ENCODE measurements at regions not wholly inside any gene's neighbourhood (a gene's known extent, or its start where the extent isn't known, plus 50 kb on each side); places are given as distances from the start of the nearest gene placed in this dataset.

DNA sequence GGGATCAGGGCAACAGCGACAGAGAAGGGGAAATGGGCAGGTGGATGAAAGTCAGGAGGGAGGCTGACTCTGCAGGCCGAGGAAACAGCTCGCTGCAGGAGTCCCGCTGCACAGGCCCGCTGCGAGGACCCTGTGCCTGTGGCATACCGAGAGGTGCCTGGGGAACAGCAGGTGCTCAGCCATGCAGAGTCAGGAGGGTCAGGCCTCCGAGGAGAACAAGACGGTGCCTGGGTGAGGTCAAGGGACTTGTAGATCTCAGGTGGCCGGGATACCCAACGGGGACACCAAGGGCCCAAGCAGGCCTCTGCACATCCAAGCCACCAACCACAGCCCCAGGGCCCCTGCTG lies 67.5 kb downstream of the NCOR2 start:
- H3K9me3 Mint-ChIP-seq = no peaks in the 10 kb centered on the region
- H3K4me1 ChIP-seq (ENCODE audit: insufficient read depth, low read length) = peaks cover 43% of the 10 kb centered on the region
- H3K27me3 Mint-ChIP-seq = no peaks in the 10 kb centered on the region
- ATAC-seq (ENCODE audit: poor library complexity) (no peak), DNase-seq (no peak)
- H3K4me3 ChIP-seq (ENCODE audit: low read length) = no peak overlapping the region
- intact Hi-C loops (cut with DNase I, micrococcal nuclease) = no loop called here
- H3K36me3 Mint-ChIP-seq (ENCODE audit: low read depth) = no peaks in the 10 kb centered on the region
- no peak overlapping the region for H3K27ac ChIP-seq (ENCODE audit: low read depth in 1 of 2, low read length in 2 of 2)
- H3K27me3 ChIP-seq (ENCODE audit: control insufficient read depth in 1 of 2, insufficient read depth in 2 of 2, low read length in 2 of 2) = no peaks in the 10 kb centered on the region
- H3K27ac Mint-ChIP-seq = no peak overlapping the region
- peaks cover 10% of the 10 kb centered on the region for H3K36me3 ChIP-seq (ENCODE audit: insufficient read depth, low read length)
- H3K4me1 Mint-ChIP-seq (ENCODE audit: low read depth) = peaks cover 56% of the 10 kb centered on the region
- ChIA-PET POLR2A (no interaction called here), CTCF (no interaction called here)
- H3K9me3 ChIP-seq (ENCODE audit: control insufficient read depth in 1 of 2, insufficient read depth in 1 of 2, low read length in 2 of 2) = no peaks in the 10 kb centered on the region
- TF ChIP-seq, protein P1, sequence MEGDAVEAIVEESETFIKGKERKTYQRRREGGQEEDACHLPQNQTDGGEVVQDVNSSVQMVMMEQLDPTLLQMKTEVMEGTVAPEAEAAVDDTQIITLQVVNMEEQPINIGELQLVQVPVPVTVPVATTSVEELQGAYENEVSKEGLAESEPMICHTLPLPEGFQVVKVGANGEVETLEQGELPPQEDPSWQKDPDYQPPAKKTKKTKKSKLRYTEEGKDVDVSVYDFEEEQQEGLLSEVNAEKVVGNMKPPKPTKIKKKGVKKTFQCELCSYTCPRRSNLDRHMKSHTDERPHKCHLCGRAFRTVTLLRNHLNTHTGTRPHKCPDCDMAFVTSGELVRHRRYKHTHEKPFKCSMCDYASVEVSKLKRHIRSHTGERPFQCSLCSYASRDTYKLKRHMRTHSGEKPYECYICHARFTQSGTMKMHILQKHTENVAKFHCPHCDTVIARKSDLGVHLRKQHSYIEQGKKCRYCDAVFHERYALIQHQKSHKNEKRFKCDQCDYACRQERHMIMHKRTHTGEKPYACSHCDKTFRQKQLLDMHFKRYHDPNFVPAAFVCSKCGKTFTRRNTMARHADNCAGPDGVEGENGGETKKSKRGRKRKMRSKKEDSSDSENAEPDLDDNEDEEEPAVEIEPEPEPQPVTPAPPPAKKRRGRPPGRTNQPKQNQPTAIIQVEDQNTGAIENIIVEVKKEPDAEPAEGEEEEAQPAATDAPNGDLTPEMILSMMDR (IDR thresholded peaks at IDR 0.05) = no peak
- H3K4me3 Mint-ChIP-seq = no peak overlapping the region

DNA sequence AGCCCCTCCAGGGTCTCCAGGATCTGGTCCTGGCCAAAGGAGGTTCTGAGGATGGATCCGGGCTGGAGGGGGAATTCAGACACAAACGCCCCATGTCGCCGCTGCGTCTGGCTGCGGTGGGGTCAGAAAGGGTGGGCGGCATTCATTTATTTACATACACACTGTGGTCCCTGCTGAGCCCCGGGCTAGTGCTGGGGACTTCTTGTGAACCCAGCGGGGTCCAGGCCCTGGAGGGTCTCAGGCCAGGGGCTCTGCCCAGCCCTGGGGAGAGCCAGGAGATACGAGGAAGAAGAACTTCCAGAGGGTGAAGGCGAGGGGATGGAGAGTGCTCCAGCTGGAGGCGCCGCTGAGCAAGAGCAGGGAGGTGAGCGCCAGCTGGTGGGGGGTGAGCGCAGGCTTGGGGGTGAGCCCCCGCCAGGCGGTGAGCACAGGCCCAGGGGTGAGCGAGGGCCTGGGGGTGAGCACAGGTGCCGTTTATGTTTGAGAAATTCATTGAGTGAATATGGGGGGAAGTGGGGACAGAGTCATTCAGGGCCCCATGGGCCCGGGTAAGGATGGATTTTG lies 68.1 kb downstream of the NCOR2 start:
- CTCF ChIA-PET = no interaction called here
- H3K9me3 Mint-ChIP-seq = no peaks in the 10 kb centered on the region
- TF ChIP-seq, protein P1 (IDR thresholded peaks at IDR 0.05) = no peak
- Histone ChIP-seq H3K4me3 (ENCODE audit: low read length) (no peak overlapping the region), H3K27ac (ENCODE audit: low read depth in 1 of 2, low read length in 2 of 2) (no peak overlapping the region), H3K36me3 (ENCODE audit: insufficient read depth, low read length) (peaks cover 15% of the 10 kb centered on the region), H3K4me1 (ENCODE audit: insufficient read depth, low read length) (peaks cover 49% of the 10 kb centered on the region), H3K9me3 (ENCODE audit: control insufficient read depth in 1 of 2, insufficient read depth in 1 of 2, low read length in 2 of 2) (no peaks in the 10 kb centered on the region), H3K27me3 (ENCODE audit: control insufficient read depth in 1 of 2, insufficient read depth in 2 of 2, low read length in 2 of 2) (no peaks in the 10 kb centered on the region)
- intact Hi-C loops (cut with DNase I, micrococcal nuclease) = no loop called here
- H3K4me1 Mint-ChIP-seq (ENCODE audit: low read depth) = peaks cover 62% of the 10 kb centered on the region
- DNase-seq = no peak
- no peak for ATAC-seq (ENCODE audit: poor library complexity)
- POLR2A ChIA-PET = no interaction called here
- H3K4me3 Mint-ChIP-seq = no peak overlapping the region
- H3K27ac Mint-ChIP-seq = no peak overlapping the region
- H3K27me3 Mint-ChIP-seq = no peaks in the 10 kb centered on the region
- H3K36me3 Mint-ChIP-seq (ENCODE audit: low read depth) = peaks cover under 1% of the 10 kb centered on the region

DNA sequence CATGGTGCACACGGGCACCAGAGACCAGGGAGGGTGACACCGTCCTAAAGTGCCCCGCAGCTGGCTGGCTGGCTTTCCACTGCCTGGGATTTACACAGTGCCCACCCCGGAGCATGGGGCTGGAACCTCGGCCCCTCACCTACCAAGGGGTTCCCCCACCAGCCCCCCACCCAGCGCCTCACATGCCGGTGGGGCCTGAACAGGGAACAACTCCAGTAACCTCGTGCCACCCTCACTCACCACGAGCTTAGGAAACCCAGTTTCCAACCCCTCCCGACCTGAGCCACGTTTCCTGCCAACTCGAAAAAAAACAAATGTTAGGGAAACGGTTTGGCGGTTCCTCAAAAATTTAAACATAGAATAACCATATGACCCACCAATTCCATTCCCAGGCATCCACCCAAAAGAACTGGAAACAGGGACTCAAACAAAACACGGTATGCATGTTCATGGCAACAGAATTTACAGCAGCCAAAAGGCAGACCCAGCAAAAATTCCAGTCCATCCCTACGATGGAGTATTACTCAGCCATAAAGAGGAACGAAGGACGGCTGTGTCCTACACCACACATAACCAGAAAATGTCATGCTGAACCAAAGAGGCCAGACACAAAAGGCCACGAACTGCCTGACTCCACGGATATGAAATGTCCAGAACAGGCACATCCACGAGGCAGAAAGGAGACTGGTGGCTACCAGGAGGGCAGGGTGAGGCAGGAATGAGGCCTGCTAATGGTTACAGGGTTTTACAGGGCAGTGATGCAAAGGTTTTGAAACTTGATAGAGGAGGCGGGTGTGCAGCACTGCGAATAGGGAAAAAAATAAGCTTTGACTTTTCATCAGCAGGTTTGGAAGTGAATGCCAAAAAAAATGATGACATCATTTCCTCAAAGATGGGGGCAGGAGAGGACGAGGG lies 68.9 kb downstream of the NCOR2 start:
- intact Hi-C loops (cut with DNase I, micrococcal nuclease) = no loop called here
- CTCF ChIA-PET = no interaction called here
- H3K4me1 Mint-ChIP-seq (ENCODE audit: low read depth) = peaks cover 68% of the 10 kb centered on the region
- H3K4me3 Mint-ChIP-seq = no peak overlapping the region
- ATAC-seq (ENCODE audit: poor library complexity) (no peak), DNase-seq (no peak)
- H3K27ac Mint-ChIP-seq = peak overlapping the region; percentile 44
- Histone ChIP-seq H3K4me3 (ENCODE audit: low read length) (no peak overlapping the region), H3K4me1 (ENCODE audit: insufficient read depth, low read length) (peaks cover 56% of the 10 kb centered on the region), H3K9me3 (ENCODE audit: control insufficient read depth in 1 of 2, insufficient read depth in 1 of 2, low read length in 2 of 2) (no peaks in the 10 kb centered on the region), H3K27ac (ENCODE audit: low read depth in 1 of 2, low read length in 2 of 2) (no peak overlapping the region), H3K36me3 (ENCODE audit: insufficient read depth, low read length) (peaks cover 13% of the 10 kb centered on the region), H3K27me3 (ENCODE audit: control insufficient read depth in 1 of 2, insufficient read depth in 2 of 2, low read length in 2 of 2) (no peaks in the 10 kb centered on the region)
- TF ChIP-seq, protein P1 (IDR thresholded peaks at IDR 0.05) = no peak
- peaks cover 8% of the 10 kb centered on the region for H3K36me3 Mint-ChIP-seq (ENCODE audit: low read depth)
- no peaks in the 10 kb centered on the region for H3K9me3 Mint-ChIP-seq
- H3K27me3 Mint-ChIP-seq = no peaks in the 10 kb centered on the region
- POLR2A ChIA-PET = no interaction called here

Data from CD4-positive, alpha-beta T cell (primary cell).